CD4-positive, alpha-beta T cell (primary cell): ENCODE measurements at regions not wholly inside any gene's neighbourhood (a gene's known extent, or its start where the extent isn't known, plus 50 kb on each side); places are given as distances from the start of the nearest gene placed in this dataset.

Source experiments
- ATAC-seq: fragments of 200-7000 bp; cut with Tn5 transposase; one replicate; pipeline ENCODE4 v1.10.0; 2022; ENCODE audit warnings: mild to moderate bottlenecking; ENCODE audit not compliant: poor library complexity
- CTCF ChIA-PET: fragments of 350-600 bp; sonication (Branson Sonifier 250); formaldehyde crosslinking; loops from one replicate; lab custom pipeline; 2021; ENCODE audit warnings: antibody characterized with exemption, inconsistent platforms; lab: Charles Lee
- POLR2A ChIA-PET: fragments of 350-600 bp; sonication (Branson Sonifier 250); formaldehyde crosslinking; loops from one replicate; lab custom pipeline; 2021; ENCODE audit warnings: antibody characterized with exemption, inconsistent platforms; lab: Charles Lee
- DNase-seq, 14 experiments: peaks; one replicate each; pipeline ENCODE4 v3.0.0-alpha.2; 2013 to 2020; ENCODE audit warnings: mixed read lengths in 2 of 14
- H3K27ac ChIP-seq, 2 donors: one replicate each; pipeline versions ENCODE4 v1.5.1 to v1.7.0; 2013; ENCODE audit warnings: low read length in 2 of 2, low read depth in 1 of 2, mild to moderate bottlenecking in 1 of 2
- H3K27me3 ChIP-seq, 2 experiments: 1 replicate in 1 of 2; 2 replicates in 1 of 2; pipeline versions ENCODE4 v1.6.1 to v1.7.0; 2013; ENCODE audit warnings: low read length in 2 of 2, control low read depth in 1 of 2, mild to moderate bottlenecking in 1 of 2, moderate library complexity in 1 of 2; ENCODE audit not compliant: insufficient read depth in 2 of 2, control insufficient read depth in 1 of 2
- H3K36me3 ChIP-seq: one replicate; pipeline ENCODE4 v1.6.1; 2013; ENCODE audit warnings: low read length, control low read depth; ENCODE audit not compliant: insufficient read depth
- H3K4me1 ChIP-seq: one replicate; pipeline ENCODE4 v1.6.1; 2013; ENCODE audit warnings: low read length, control low read depth; ENCODE audit not compliant: insufficient read depth
- H3K4me3 ChIP-seq: one replicate; pipeline ENCODE4 v1.5.1; 2013; ENCODE audit warnings: mild to moderate bottlenecking, low read length, moderate library complexity
- H3K9me3 ChIP-seq, 2 experiments: 1 replicate in 1 of 2; 2 replicates in 1 of 2; pipeline versions ENCODE4 v1.6.1 to v1.7.0; 2013; ENCODE audit warnings: low read length in 2 of 2, mild to moderate bottlenecking in 2 of 2, control low read depth in 1 of 2, moderate library complexity in 1 of 2; ENCODE audit not compliant: control insufficient read depth in 1 of 2, insufficient read depth in 1 of 2
- H3K27ac Mint-ChIP-seq: one replicate; pipeline ENCODE4 v1.8.0; 2020; ENCODE audit warnings: mixed read lengths
- H3K27me3 Mint-ChIP-seq: one replicate; pipeline ENCODE4 v1.8.0; 2021; ENCODE audit warnings: mixed read lengths
- H3K36me3 Mint-ChIP-seq: one replicate; pipeline ENCODE4 v1.8.0; 2021; ENCODE audit warnings: low read depth, mixed read lengths
- H3K4me1 Mint-ChIP-seq: one replicate; pipeline ENCODE4 v1.8.0; 2021; ENCODE audit warnings: low read depth, mixed read lengths
- H3K4me3 Mint-ChIP-seq: one replicate; pipeline ENCODE4 v1.8.0; 2020; ENCODE audit warnings: mild to moderate bottlenecking, mixed read lengths
- H3K9me3 Mint-ChIP-seq: one replicate; pipeline ENCODE4 v1.8.0; 2020; ENCODE audit warnings: mixed read lengths
- intact Hi-C, 2 experiments: fragments of 100-400 bp; cut with DNase I in 1 of 2; cut with micrococcal nuclease in 1 of 2; formaldehyde crosslinking; loops; one replicate each; pipeline versions ENCODE4 v1.15.1 to v1.9.0; 2023 to 2025; cut with DNase I, micrococcal nuclease
- TF ChIP-seq, protein P1 (sequence below): fragments of 200-600 bp; IDR thresholded peaks from one replicate; pipeline ENCODE4 v1.8.0; 2022; ENCODE audit warnings: antibody characterized with exemption, mild to moderate bottlenecking

DNA sequence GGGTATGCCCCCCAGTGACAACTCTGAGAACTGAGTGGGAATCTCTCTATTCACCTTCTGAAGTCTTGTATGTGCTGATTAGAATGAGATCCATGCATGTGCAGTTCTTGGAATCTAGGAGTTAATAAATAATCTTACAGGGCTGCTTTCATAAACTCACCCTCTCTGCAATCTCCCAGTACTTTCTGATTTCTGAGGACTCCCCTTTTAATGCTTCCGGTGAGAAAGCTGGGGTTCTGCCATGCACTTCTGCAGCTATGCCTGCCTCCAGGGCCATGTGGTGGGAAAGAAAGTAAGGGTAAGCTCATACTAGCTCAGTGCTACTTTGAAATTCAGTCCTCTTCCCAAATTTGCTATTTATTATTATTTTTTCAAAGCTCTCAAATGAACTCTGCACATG, 432.9 kb downstream of the MTX2 start:
- H3K27ac ChIP-seq = no peak overlapping the region
- H3K27me3 ChIP-seq = peaks cover 5 to 14% of the 10 kb centered on the region in 2 experiments
- no peak for ATAC-seq
- Mint-ChIP-seq H3K4me1 (no peaks in the 10 kb centered on the region), H3K4me3 (no peak overlapping the region), H3K27me3 (peaks cover 45% of the 10 kb centered on the region), H3K36me3 (no peaks in the 10 kb centered on the region), H3K27ac (no peak overlapping the region), H3K9me3 (no peaks in the 10 kb centered on the region)
- H3K4me1 ChIP-seq = no peaks in the 10 kb centered on the region
- ChIA-PET CTCF (no interaction called here), POLR2A (no interaction called here)
- H3K9me3 ChIP-seq = no peaks in the 10 kb centered on the region
- DNase-seq = no peak
- TF ChIP-seq, protein P1, sequence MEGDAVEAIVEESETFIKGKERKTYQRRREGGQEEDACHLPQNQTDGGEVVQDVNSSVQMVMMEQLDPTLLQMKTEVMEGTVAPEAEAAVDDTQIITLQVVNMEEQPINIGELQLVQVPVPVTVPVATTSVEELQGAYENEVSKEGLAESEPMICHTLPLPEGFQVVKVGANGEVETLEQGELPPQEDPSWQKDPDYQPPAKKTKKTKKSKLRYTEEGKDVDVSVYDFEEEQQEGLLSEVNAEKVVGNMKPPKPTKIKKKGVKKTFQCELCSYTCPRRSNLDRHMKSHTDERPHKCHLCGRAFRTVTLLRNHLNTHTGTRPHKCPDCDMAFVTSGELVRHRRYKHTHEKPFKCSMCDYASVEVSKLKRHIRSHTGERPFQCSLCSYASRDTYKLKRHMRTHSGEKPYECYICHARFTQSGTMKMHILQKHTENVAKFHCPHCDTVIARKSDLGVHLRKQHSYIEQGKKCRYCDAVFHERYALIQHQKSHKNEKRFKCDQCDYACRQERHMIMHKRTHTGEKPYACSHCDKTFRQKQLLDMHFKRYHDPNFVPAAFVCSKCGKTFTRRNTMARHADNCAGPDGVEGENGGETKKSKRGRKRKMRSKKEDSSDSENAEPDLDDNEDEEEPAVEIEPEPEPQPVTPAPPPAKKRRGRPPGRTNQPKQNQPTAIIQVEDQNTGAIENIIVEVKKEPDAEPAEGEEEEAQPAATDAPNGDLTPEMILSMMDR = no peak
- no peaks in the 10 kb centered on the region for H3K36me3 ChIP-seq
- intact Hi-C loops = no loop called here
- no peak overlapping the region for H3K4me3 ChIP-seq

DNA sequence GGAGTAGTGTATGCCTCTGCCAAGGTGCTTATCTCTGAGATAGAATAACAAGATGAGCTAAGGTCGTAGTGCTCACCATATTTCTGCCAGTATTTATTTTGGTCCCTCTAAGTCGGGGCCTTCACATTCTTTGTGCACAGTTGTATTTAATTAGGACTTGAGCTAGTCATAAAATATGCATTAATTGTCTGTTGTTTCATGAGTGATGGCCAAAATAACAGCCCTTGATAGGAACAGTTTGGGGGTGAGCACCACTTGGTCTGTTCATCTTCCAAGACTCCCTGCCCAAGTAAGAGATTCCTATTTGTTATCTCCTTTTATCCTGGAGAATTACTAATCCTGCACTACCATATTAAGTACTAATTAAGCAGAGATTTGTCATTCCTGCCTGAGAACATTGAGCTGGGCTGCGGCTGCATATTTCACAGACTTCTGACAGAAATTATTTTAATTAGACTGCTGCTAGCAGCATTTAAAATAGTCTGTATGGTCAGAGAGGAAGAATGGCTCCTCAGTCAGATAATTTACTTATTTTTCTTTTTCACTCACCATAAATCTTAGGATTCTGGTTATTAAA, 435.1 kb downstream of the MTX2 start:
- H3K4me1 Mint-ChIP-seq = no peaks in the 10 kb centered on the region
- CTCF ChIA-PET = no interaction called here
- POLR2A ChIA-PET = no interaction called here

DNA sequence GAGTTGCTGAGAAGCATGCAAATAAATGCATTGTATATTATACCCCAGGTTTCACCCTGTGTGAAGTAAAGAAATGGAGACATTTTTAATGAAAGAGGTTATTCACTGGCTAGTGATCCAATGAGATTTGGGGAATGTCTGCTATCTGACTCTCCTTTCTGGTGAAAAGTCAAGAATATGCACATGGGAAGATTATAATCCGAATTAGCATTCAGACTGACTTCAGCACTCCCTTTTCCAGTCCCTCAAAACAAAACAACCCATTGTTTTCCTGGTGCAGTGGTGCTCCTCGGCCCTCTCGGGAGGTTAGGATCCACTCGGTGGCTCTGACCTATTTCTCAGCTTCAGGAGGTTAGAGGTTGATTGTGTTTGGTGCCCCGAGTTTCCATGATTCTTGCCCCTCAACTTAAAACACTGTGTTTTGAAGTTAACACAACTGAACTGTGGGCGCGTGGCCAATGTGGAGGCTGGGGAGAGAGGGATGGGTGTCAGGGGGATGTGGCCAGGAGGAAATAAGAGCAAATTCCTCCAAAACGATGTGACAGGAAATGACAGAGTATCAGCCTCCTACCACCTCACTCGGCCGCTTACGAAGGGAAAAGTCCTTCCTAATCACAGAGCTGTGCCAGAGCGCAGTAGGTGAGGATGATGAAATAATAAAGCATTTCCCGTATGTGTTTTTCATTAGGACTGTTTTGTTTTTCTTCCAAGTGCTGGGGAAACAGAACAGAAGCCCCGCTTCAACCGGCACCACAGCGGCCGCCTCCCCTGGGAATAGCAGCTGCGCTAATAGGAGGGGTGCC, 440.1 kb downstream of the MTX2 start:
- DNase-seq (no peak), ATAC-seq (no peak)
- TF ChIP-seq, protein P1 = no peak
- no peak overlapping the region for H3K27ac ChIP-seq
- intact Hi-C loops = no loop called here
- POLR2A ChIA-PET = no interaction called here
- no peak overlapping the region for H3K27ac Mint-ChIP-seq
- H3K4me3 ChIP-seq = no peak overlapping the region
- H3K4me1 Mint-ChIP-seq = no peaks in the 10 kb centered on the region
- CTCF ChIA-PET = no interaction called here
- H3K36me3 ChIP-seq = no peaks in the 10 kb centered on the region
- no peaks in the 10 kb centered on the region for H3K4me1 ChIP-seq
- peaks cover 0 to 13% of the 10 kb centered on the region in 2 experiments for H3K27me3 ChIP-seq
- H3K27me3 Mint-ChIP-seq = peaks cover 48% of the 10 kb centered on the region
- no peaks in the 10 kb centered on the region for H3K36me3 Mint-ChIP-seq
- H3K4me3 Mint-ChIP-seq = no peak overlapping the region
- peaks cover 0 to 3% of the 10 kb centered on the region in 2 experiments for H3K9me3 ChIP-seq
- no peaks in the 10 kb centered on the region for H3K9me3 Mint-ChIP-seq

More for the DNA sequence above, 435.1 kb downstream of the MTX2 start:
- intact Hi-C loops = no loop called here
- no peaks in the 10 kb centered on the region for H3K9me3 ChIP-seq
- H3K9me3 Mint-ChIP-seq = no peaks in the 10 kb centered on the region
- H3K27me3 Mint-ChIP-seq = peaks cover 42% of the 10 kb centered on the region
- no peak overlapping the region for H3K27ac ChIP-seq
- no peaks in the 10 kb centered on the region for H3K36me3 Mint-ChIP-seq
- H3K4me3 ChIP-seq = no peak overlapping the region
- TF ChIP-seq, protein P1 = no peak
- H3K27me3 ChIP-seq = peaks cover 5 to 16% of the 10 kb centered on the region in 2 experiments
- no peak for DNase-seq
- H3K4me1 ChIP-seq = no peaks in the 10 kb centered on the region
- H3K36me3 ChIP-seq = no peaks in the 10 kb centered on the region
- H3K4me3 Mint-ChIP-seq = no peak overlapping the region
- no peak overlapping the region for H3K27ac Mint-ChIP-seq
- ATAC-seq = no peak
